ENCODE measurements at regions not wholly inside any gene's neighbourhood (a gene's known extent, or its start where the extent isn't known, plus 50 kb on each side); places are given as distances from the start of the nearest gene placed in this dataset.
A peak's percentile ranks its signal among the peaks of the same experiment; 100 is the strongest.

DNA sequence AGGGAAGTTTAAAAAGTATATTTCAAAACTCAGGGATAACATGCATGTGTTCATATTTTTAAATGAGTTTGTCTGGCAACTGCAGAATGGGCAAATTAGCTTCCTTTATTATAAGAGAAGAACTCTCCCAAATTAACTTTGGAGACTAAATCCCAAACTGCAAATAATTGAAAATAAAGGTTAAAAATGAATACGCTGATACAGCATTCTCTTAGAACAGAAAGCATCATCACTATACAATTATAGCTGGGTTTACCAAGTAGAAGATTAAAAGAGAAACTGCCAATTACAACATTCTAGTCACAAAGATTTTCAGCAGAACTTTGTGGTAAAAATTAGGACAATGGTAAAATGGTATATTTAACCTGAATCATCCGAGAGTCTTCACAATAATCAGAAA lies 73.3 kb downstream of the OLFM4 start:
- peaks cover 26% of the 10 kb centered on the region for H3K4me1 Mint-ChIP-seq (ENCODE audit: low read depth)
- TF ChIP-seq, protein P1, sequence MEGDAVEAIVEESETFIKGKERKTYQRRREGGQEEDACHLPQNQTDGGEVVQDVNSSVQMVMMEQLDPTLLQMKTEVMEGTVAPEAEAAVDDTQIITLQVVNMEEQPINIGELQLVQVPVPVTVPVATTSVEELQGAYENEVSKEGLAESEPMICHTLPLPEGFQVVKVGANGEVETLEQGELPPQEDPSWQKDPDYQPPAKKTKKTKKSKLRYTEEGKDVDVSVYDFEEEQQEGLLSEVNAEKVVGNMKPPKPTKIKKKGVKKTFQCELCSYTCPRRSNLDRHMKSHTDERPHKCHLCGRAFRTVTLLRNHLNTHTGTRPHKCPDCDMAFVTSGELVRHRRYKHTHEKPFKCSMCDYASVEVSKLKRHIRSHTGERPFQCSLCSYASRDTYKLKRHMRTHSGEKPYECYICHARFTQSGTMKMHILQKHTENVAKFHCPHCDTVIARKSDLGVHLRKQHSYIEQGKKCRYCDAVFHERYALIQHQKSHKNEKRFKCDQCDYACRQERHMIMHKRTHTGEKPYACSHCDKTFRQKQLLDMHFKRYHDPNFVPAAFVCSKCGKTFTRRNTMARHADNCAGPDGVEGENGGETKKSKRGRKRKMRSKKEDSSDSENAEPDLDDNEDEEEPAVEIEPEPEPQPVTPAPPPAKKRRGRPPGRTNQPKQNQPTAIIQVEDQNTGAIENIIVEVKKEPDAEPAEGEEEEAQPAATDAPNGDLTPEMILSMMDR (IDR thresholded peaks at IDR 0.05; ENCODE audit: unreplicated experiment): no peak
- H3K9me3 Mint-ChIP-seq (ENCODE audit: low read depth): peaks cover 2% of the 10 kb centered on the region
- no peak overlapping the region for H3K27ac Mint-ChIP-seq
- no peak overlapping the region for H3K4me3 Mint-ChIP-seq (ENCODE audit: low read depth)
- no peak for DNase-seq (ENCODE audit: low spot score, unreplicated experiment)
- no peaks in the 10 kb centered on the region for H3K36me3 Mint-ChIP-seq (ENCODE audit: insufficient read depth)
- H3K27me3 Mint-ChIP-seq: no peaks in the 10 kb centered on the region

DNA sequence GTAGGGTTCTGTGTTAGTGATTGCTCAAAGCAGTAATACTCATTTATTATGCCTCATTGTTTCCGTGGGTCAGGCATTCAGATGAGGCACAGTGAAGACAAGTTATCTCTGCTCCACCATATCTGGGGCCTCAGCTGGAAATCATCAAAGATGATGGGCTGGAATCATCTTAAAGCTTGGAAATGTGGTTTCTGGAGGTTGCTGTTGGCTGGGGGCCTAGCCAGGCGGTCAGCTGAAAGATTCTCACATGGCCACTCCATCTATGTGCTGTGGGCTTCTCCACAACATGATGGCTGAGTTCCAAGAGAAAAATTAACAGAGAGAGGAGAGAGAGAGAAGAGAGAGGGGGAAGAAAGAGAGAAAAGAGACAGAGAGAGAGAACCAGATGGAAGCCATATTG lies 75.5 kb downstream of the OLFM4 start:
- no peak overlapping the region for H3K4me3 Mint-ChIP-seq (ENCODE audit: low read depth)
- no peak for DNase-seq (ENCODE audit: low spot score, unreplicated experiment)
- no peaks in the 10 kb centered on the region for H3K36me3 Mint-ChIP-seq (ENCODE audit: insufficient read depth)
- TF ChIP-seq, protein P1 (IDR thresholded peaks at IDR 0.05; ENCODE audit: unreplicated experiment): no peak
- H3K27ac Mint-ChIP-seq: no peak overlapping the region
- no peaks in the 10 kb centered on the region for H3K9me3 Mint-ChIP-seq (ENCODE audit: low read depth)
- H3K4me1 Mint-ChIP-seq (ENCODE audit: low read depth): peaks cover 21% of the 10 kb centered on the region
- no peaks in the 10 kb centered on the region for H3K27me3 Mint-ChIP-seq

DNA sequence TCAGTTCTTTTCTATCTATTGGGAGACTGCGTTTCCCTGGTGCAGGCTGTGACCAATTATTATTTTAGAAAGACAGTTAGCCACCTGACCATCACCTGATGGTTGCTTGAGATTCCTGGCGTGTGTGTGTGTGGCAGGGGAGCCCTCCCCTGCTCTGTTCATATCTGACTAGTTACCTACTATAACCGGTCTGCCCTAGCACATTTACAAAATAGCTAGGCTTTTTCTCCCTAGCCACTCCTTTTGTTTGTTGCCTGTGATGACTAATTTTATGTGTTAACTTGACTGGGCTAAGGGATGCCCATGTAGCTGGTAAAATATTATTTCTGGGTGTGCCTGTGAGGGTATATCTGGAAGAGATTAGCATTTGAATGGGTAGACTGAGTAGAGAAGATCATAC lies 76.9 kb downstream of the OLFM4 start:
- peak overlapping the region; percentile 67 for H3K27ac Mint-ChIP-seq
- DNase-seq (ENCODE audit: low spot score, unreplicated experiment): no peak
- TF ChIP-seq, protein P1 (IDR thresholded peaks at IDR 0.05; ENCODE audit: unreplicated experiment): no peak
- H3K36me3 Mint-ChIP-seq (ENCODE audit: insufficient read depth): no peaks in the 10 kb centered on the region
- H3K4me3 Mint-ChIP-seq (ENCODE audit: low read depth): no peak overlapping the region
- no peaks in the 10 kb centered on the region for H3K9me3 Mint-ChIP-seq (ENCODE audit: low read depth)
- H3K4me1 Mint-ChIP-seq (ENCODE audit: low read depth): peaks cover 16% of the 10 kb centered on the region
- H3K27me3 Mint-ChIP-seq: no peaks in the 10 kb centered on the region

DNA sequence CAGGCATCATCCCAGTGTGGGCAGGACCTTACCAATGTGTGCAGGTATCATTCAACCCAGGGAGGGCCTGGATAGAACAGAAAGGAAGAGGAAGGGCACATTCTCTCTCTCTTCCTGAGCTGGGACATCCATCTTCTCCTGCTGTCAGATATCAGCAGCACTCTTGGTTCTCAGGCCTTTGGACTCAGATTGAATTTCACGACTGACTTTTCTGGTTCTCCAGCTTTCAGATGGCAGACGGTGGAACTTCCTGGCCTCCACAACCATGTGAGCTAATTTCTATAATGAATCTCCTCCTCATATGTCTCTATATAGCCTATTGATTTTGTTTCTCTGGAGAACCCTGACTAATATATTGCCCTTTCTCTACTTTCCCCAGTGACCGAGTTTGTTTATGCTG lies 77.3 kb downstream of the OLFM4 start:
- Mint-ChIP-seq H3K27ac (peak overlapping the region; percentile 1), H3K36me3 (ENCODE audit: insufficient read depth) (no peaks in the 10 kb centered on the region), H3K27me3 (peaks cover under 1% of the 10 kb centered on the region), H3K4me1 (ENCODE audit: low read depth) (peaks cover 12% of the 10 kb centered on the region), H3K4me3 (ENCODE audit: low read depth) (no peak overlapping the region), H3K9me3 (ENCODE audit: low read depth) (no peaks in the 10 kb centered on the region)
- TF ChIP-seq, protein P1 (IDR thresholded peaks at IDR 0.05; ENCODE audit: unreplicated experiment): no peak
- DNase-seq (ENCODE audit: low spot score, unreplicated experiment): no peak

DNA sequence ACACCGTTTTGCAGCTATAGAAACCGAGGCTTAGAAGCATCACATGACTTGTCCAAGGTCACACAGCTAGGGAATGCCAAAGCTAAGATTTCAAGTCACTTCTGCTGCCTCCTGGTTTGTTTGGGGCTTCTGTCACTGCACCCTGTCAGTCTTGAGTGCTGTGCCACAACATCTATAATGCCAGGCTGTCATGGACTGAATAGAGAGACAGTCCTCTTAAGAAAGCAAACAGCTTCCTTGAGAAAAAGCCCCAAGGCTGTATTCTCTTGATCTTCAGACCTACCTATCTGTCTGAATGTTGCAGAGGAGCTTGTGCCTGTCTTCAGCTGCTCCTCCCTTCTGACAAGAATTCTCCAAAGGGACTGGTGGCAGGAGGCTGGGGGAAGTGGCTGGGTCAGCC lies 81.6 kb downstream of the OLFM4 start:
- Mint-ChIP-seq H3K4me1 (ENCODE audit: low read depth) (peaks cover 8% of the 10 kb centered on the region), H3K27ac (no peak overlapping the region), H3K36me3 (ENCODE audit: insufficient read depth) (no peaks in the 10 kb centered on the region), H3K4me3 (ENCODE audit: low read depth) (no peak overlapping the region), H3K9me3 (ENCODE audit: low read depth) (no peaks in the 10 kb centered on the region), H3K27me3 (peaks cover 4% of the 10 kb centered on the region)
- no peak for DNase-seq (ENCODE audit: low spot score, unreplicated experiment)
- TF ChIP-seq, protein P1 (IDR thresholded peaks at IDR 0.05; ENCODE audit: unreplicated experiment): no peak
